Progenitor cell of endocrine pancreas (in vitro differentiated cells): ENCODE measurements at regions not wholly inside any gene's neighbourhood (a gene's known extent, or its start where the extent isn't known, plus 50 kb on each side); places are given as distances from the start of the nearest gene placed in this dataset.

ENCODE experiments used
- DNase-seq: peaks from one replicate; pipeline ENCODE4 v3.0.0; 2021; ENCODE audit warnings: low spot score; ENCODE audit not compliant: unreplicated experiment
- H3K27ac Mint-ChIP-seq: 2 replicates; pipeline ENCODE4 v1.8.0; 2021; ENCODE audit warnings: mild to moderate bottlenecking, moderate library complexity, mixed read lengths
- H3K27me3 Mint-ChIP-seq: 2 replicates; pipeline ENCODE4 v1.8.0; 2021; ENCODE audit warnings: mixed read lengths
- H3K36me3 Mint-ChIP-seq: 2 replicates; pipeline ENCODE4 v1.8.0; 2022; ENCODE audit warnings: mixed read lengths; ENCODE audit not compliant: insufficient read depth
- H3K4me1 Mint-ChIP-seq: 2 replicates; pipeline ENCODE4 v1.8.0; 2021; ENCODE audit warnings: low read depth, mixed read lengths
- H3K4me3 Mint-ChIP-seq: 2 replicates; pipeline ENCODE4 v1.8.0; 2021; ENCODE audit warnings: low read depth, mild to moderate bottlenecking, moderate library complexity, mixed read lengths
- H3K9me3 Mint-ChIP-seq: 2 replicates; pipeline ENCODE4 v1.8.0; 2021; ENCODE audit warnings: low read depth, mixed read lengths
- CTCF ChIP-seq: fragments of 200-600 bp; sonication (generic); IDR thresholded peaks from one replicate; pipeline ENCODE4 v1.5.0; 2021; ENCODE audit warnings: antibody characterized with exemption, mild to moderate bottlenecking; ENCODE audit not compliant: unreplicated experiment

GRCh38 chr10:129042776-129043595 is 424.1 kb upstream of the MGMT start:
- no peaks in the 10 kb centered on the region for H3K9me3 Mint-ChIP-seq
- peaks cover 93% of the 10 kb centered on the region for H3K27me3 Mint-ChIP-seq

DNA sequence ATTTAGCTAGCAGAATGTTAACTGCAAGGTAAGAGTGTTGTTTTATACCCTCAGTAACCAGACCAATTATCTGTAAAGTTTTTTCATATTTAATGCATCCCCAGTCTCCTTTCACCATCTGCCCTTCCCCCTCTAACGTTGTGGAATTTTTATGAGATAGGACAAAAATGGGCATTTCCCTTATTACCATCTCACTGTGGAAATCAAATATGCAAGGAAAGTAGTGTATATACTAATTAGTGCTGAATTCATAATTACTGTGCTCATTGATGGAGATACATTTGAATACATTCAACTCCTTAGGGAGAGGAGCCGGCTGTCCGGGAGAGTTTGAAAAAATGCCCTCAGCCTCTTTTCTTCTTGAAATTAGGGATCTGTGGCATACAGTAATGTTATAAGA is 423.4 kb upstream of the MGMT start:
- no peak overlapping the region for H3K4me3 Mint-ChIP-seq
- H3K4me1 Mint-ChIP-seq, result no peaks in the 10 kb centered on the region
- H3K36me3 Mint-ChIP-seq, result no peaks in the 10 kb centered on the region
- H3K27ac Mint-ChIP-seq, result no peak overlapping the region
- peaks cover 93% of the 10 kb centered on the region for H3K27me3 Mint-ChIP-seq
- no peaks in the 10 kb centered on the region for H3K9me3 Mint-ChIP-seq
- no peak for TF ChIP-seq CTCF
- no peak for DNase-seq

More at GRCh38 chr10:129042776-129043595, 424.1 kb upstream of the MGMT start:
- TF ChIP-seq CTCF, result no peak
- Mint-ChIP-seq H3K27ac (no peak overlapping the region), H3K4me1 (no peaks in the 10 kb centered on the region), H3K36me3 (no peaks in the 10 kb centered on the region), H3K4me3 (no peak overlapping the region)
- no peak for DNase-seq

GRCh38 chr10:129045599-129045998 is 421.4 kb upstream of the MGMT start:
- no peaks in the 10 kb centered on the region for H3K9me3 Mint-ChIP-seq

GRCh38 chr10:129046065-129046681 is 420.9 kb upstream of the MGMT start:
- no peak for DNase-seq
- no peaks in the 10 kb centered on the region for H3K9me3 Mint-ChIP-seq
- H3K27me3 Mint-ChIP-seq, result peaks cover 90% of the 10 kb centered on the region
- H3K4me1 Mint-ChIP-seq, result no peaks in the 10 kb centered on the region
- no peak overlapping the region for H3K27ac Mint-ChIP-seq
- H3K4me3 Mint-ChIP-seq, result no peak overlapping the region
- H3K36me3 Mint-ChIP-seq, result no peaks in the 10 kb centered on the region
- TF ChIP-seq CTCF, result no peak

More at GRCh38 chr10:129045599-129045998, 421.4 kb upstream of the MGMT start:
- Mint-ChIP-seq H3K36me3 (no peaks in the 10 kb centered on the region), H3K27me3 (peaks cover 90% of the 10 kb centered on the region), H3K27ac (no peak overlapping the region), H3K4me3 (no peak overlapping the region), H3K4me1 (no peaks in the 10 kb centered on the region)
- TF ChIP-seq CTCF, result no peak
- DNase-seq, result no peak

GRCh38 chr10:129046962-129047361 is 420.1 kb upstream of the MGMT start:
- no peaks in the 10 kb centered on the region for H3K36me3 Mint-ChIP-seq
- H3K27me3 Mint-ChIP-seq, result peaks cover 90% of the 10 kb centered on the region
- DNase-seq, result no peak
- no peak overlapping the region for H3K4me3 Mint-ChIP-seq
- no peaks in the 10 kb centered on the region for H3K4me1 Mint-ChIP-seq
- no peak for TF ChIP-seq CTCF
- H3K27ac Mint-ChIP-seq, result no peak overlapping the region
- H3K9me3 Mint-ChIP-seq, result no peaks in the 10 kb centered on the region
